ENCODE measurements at regions not wholly inside any gene's neighbourhood (a gene's known extent, or its start where the extent isn't known, plus 50 kb on each side); places are given as distances from the start of the nearest gene placed in this dataset.
"Not testable (repeated sequence)": the region's sequence is repeated elsewhere in the genome, so short reads cannot be mapped to it uniquely, and the experiment has no call there.

GRCh38 chr13:65400702-65401101 lies 1829.4 kb downstream of the PCDH9 start:
- no peak for DNase-seq (ENCODE audit: low read depth)
- no peak overlapping the region for H3K4me3 ChIP-seq (ENCODE audit: control insufficient read depth, low read depth, low read length)
- TF ChIP-seq CTCF (conservative IDR thresholded peaks at IDR 0.05; ENCODE audit: control insufficient read depth, insufficient read depth, low read depth, low read length), result no peak

DNA sequence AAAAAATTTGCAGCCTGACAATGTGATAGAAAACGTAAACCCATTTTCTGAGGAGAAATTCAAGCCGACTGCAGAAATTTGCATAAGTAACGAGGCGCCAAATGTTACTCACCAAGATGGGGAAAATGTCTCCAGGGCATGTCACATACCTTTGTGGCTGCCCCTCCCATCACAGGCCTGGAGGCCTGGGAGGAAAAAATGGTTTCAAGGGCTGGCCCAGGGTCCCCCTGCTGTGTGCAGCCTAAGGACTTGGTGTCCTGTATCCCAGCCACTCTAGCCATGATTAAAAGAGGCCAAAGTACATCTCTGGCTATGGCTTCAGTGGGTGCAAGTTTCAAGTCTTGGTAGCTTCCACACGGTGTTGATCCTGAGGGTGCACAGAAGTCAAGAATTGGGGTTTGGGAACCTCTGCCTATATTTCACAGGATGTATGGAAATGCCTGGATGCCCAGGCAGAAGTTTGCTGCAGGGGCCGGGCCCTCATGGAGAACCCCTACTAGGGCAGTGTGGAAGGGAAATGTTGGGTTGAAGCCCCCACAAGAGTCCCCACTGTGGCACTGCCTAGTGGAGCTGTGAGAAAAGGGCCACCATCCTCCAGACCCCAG lies 1842.3 kb downstream of the PCDH9 start:
- DNase-seq (ENCODE audit: low read depth), result no peak
- no peak overlapping the region for H3K4me3 ChIP-seq (ENCODE audit: control insufficient read depth, low read depth, low read length)
- TF ChIP-seq CTCF (conservative IDR thresholded peaks at IDR 0.05; ENCODE audit: control insufficient read depth, insufficient read depth, low read depth, low read length), result no peak

DNA sequence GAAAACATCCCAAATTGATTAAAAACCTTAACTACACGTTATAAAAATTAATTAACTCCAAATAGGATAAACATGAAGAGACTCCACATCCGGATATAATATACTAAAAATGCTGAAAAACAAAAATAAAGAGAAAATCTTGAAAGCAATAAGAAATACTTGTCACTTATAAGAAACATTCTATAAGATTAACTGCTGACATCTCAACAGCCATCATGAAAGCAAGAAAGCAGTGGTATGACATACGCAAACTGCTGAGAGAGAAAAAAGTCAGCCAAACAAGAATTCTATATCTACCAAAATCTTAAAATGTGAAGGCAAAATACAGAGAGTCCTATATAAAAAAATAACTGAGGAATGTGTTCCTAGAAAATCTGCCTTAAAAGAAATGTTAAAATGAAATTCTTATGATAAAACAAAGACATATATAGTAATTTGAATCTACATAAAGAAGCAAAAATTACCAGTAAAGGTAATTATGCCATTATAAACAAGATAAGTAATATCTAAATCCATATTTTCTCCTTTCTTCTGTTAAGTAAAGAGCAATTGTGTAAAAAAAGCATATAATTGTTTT lies 1851.1 kb downstream of the PCDH9 start:
- TF ChIP-seq CTCF (conservative IDR thresholded peaks at IDR 0.05; ENCODE audit: control insufficient read depth, insufficient read depth, low read depth, low read length), result no peak
- no peak overlapping the region for H3K4me3 ChIP-seq (ENCODE audit: control insufficient read depth, low read depth, low read length)
- DNase-seq (ENCODE audit: low read depth), result peak; percentile 5

GRCh38 chr13:65378484-65378883 lies 1851.7 kb downstream of the PCDH9 start:
- no peak for TF ChIP-seq CTCF (conservative IDR thresholded peaks at IDR 0.05; ENCODE audit: control insufficient read depth, insufficient read depth, low read depth, low read length)
- DNase-seq (ENCODE audit: low read depth), result no peak

DNA sequence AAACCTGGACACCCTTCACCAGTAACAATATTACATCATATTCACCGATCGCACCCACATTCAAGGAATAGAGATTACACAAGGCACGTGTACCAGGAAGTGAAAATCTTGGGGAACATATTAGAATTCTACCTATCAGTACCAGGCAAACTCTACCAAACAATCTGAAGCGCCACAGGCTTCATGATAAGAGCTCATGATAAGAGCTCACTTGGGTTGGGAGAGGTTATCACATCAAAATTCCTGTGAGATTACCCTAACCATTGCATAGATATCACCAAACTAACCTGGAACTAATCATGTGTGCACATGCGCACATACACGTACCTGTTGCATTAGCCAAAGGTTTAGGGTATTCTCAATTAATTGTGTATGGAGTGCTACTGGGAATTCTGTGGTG lies 1861.3 kb downstream of the PCDH9 start:
- DNase-seq (ENCODE audit: low read depth), result no peak
- TF ChIP-seq CTCF (conservative IDR thresholded peaks at IDR 0.05; ENCODE audit: control insufficient read depth, insufficient read depth, low read depth, low read length), result no peak
- H3K4me3 ChIP-seq (ENCODE audit: control insufficient read depth, low read depth, low read length), result no peak overlapping the region

More at GRCh38 chr13:65378484-65378883, 1851.7 kb downstream of the PCDH9 start:
- no peak overlapping the region for H3K4me3 ChIP-seq (ENCODE audit: control insufficient read depth, low read depth, low read length)

GRCh38 chr13:65353951-65354350 lies 1876.2 kb downstream of the PCDH9 start:
- no peak for DNase-seq (ENCODE audit: low read depth)
- no peak for TF ChIP-seq CTCF (conservative IDR thresholded peaks at IDR 0.05; ENCODE audit: control insufficient read depth, insufficient read depth, low read depth, low read length)
- no peak overlapping the region for H3K4me3 ChIP-seq (ENCODE audit: control insufficient read depth, low read depth, low read length)

DNA sequence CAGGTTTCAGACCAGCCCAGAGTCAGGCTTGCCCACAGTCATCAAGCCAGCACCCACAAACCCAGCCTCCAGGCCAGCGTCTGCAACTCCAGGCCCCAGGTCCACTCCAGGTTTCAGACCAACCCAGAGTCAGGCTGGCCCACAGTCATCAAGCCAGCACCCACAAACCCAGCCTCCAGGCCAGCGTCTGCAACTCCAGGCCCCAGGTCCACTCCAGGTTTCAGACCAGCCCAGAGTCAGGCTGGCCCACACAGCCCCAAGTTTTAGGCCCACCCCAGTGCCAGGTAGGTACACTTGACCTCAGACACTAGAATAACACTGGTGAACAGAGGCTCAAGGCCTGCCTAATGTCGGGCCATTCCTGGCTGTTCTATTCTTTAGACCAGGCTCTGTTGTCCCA lies 1877.0 kb downstream of the PCDH9 start:
- not testable (repeated sequence) for DNase-seq (ENCODE audit: low read depth); H3K4me3 ChIP-seq (ENCODE audit: control insufficient read depth, low read depth, low read length)

Data from fibroblast of mammary gland (primary cell).